Right atrium auricular region (tissue), 2 donors: ENCODE measurements at regions not wholly inside any gene's neighbourhood (a gene's known extent, or its start where the extent isn't known, plus 50 kb on each side); places are given as distances from the start of the nearest gene placed in this dataset.

Experiments
- DNase-seq: peaks from one replicate; pipeline ENCODE4 v3.0.0-alpha.2; 2019; ENCODE audit warnings: low spot score
- H3K27ac ChIP-seq, 2 donors: fragments of 200-600 bp; sonication (generic); 1 replicate in 1 of 2; 2 replicates in 1 of 2; pipeline ENCODE4 v1.5.1; 2016 to 2019
- H3K27me3 ChIP-seq, 2 donors: fragments of 200-600 bp; sonication (generic); one replicate each; pipeline versions ENCODE4 v1.5.1 to v1.6.0; 2017 to 2019
- H3K36me3 ChIP-seq: fragments of 200-600 bp; sonication (generic); one replicate; pipeline ENCODE4 v1.5.1; 2016
- H3K4me1 ChIP-seq, 2 donors: fragments of 200-600 bp; sonication (generic); one replicate each; pipeline versions ENCODE4 v1.5.1 to v1.6.0; 2017 to 2019
- H3K4me3 ChIP-seq, 2 donors: fragments of 200-600 bp; sonication (generic); 1 replicate in 1 of 2; 2 replicates in 1 of 2; pipeline ENCODE4 v1.5.1; 2017 to 2019; ENCODE audit warnings: mild to moderate bottlenecking in 1 of 2, moderate library complexity in 1 of 2
- H3K9me3 ChIP-seq, 2 donors: fragments of 200-600 bp; sonication (generic); one replicate each; pipeline ENCODE4 v1.5.1; 2019
- CTCF ChIP-seq, 2 donors: fragments of 200-600 bp; sonication (generic); IDR thresholded peaks; one replicate each; pipeline ENCODE4 v1.5.1; 2019; ENCODE audit warnings: antibody characterized with exemption in 2 of 2

DNA sequence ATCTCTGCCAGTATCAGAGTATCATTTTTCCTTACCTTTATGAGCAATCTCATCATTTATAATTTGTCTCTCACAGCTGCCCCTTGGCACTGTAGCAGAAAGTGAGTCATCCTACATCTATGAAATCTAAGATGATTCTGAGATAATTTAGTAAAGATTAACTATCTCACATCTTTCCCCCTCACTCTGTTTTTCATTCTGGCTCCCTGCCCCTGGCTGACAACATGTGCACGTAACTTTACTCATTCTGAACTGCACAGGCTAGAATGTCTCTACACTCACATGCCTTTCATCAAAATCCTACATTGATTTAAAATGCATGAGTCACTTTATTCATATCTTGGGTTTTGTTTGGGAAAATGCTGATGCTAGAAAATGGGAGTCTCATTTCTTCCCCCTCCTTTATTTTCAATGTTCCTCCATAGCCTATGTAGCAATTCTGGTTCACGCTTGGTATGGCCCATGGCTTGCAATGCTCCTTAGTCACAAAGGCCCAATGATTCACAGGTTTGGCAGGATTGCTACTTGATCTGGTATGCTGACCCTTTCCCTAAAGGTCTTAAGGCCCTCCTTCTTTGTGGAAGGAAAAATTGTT, 838.5 kb downstream of the TUSC7 start:
- Histone ChIP-seq H3K9me3 (no peaks in the 10 kb centered on the region), H3K27me3 (no peaks in the 10 kb centered on the region), H3K36me3 (no peaks in the 10 kb centered on the region), H3K4me3 (no peak overlapping the region), H3K27ac (no peak overlapping the region), H3K4me1 (no peaks in the 10 kb centered on the region)
- DNase-seq = no peak
- no peak for TF ChIP-seq CTCF (IDR thresholded peaks at IDR 0.05)

DNA sequence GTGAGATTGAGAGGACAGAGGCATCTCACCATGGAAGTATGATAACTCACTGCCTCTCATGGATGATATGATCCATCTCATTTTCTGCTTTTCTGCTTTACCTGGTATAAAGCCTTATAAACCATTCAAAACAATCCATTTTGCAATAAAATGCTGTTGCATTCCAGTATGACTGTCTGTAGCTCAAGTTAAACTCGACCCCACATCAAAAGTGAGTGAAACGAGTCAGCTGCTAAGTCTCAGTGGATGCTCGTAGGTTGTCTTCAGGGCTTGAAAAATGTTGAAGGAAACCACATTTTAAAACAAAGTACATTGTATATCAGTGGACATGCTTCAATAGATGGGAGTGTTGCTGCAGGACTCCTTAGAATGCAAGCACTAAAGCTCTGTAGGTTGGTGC, 839.0 kb downstream of the TUSC7 start:
- no peaks in the 10 kb centered on the region for H3K27me3 ChIP-seq
- no peak for TF ChIP-seq CTCF (IDR thresholded peaks at IDR 0.05)
- H3K9me3 ChIP-seq = no peaks in the 10 kb centered on the region
- no peaks in the 10 kb centered on the region for H3K4me1 ChIP-seq
- H3K27ac ChIP-seq = no peak overlapping the region
- H3K36me3 ChIP-seq = no peaks in the 10 kb centered on the region
- DNase-seq = no peak
- H3K4me3 ChIP-seq = no peak overlapping the region

DNA sequence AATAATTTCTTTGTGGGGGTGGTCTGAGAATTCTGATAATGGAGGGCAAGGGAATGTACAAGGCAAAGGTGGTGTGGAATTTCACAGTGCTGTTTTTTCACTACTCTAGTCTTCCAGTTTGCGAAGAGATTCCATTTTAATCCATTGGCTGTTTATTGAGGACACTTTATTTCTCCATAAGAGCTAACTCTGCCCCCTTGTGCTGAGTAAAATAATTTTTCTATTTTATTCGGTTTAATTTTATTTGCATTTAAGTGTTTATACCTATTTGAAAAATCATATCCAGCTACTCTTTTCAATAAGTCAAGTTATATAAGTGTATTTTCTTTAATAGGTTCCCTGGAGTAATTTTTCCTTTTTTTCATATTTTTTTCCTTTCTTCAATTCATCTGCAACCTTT, 840.1 kb downstream of the TUSC7 start:
- no peaks in the 10 kb centered on the region for H3K27me3 ChIP-seq
- no peak overlapping the region for H3K27ac ChIP-seq

GRCh38 chr3:117550766-117551165, 841.2 kb downstream of the TUSC7 start:
- TF ChIP-seq CTCF (IDR thresholded peaks at IDR 0.05) = no peak
- DNase-seq = no peak
- Histone ChIP-seq H3K27ac (no peak overlapping the region), H3K4me1 (no peaks in the 10 kb centered on the region), H3K36me3 (no peaks in the 10 kb centered on the region), H3K9me3 (no peaks in the 10 kb centered on the region), H3K27me3 (no peaks in the 10 kb centered on the region), H3K4me3 (no peak overlapping the region)

More for the DNA sequence above, 840.1 kb downstream of the TUSC7 start:
- Histone ChIP-seq H3K4me3 (no peak overlapping the region), H3K9me3 (no peaks in the 10 kb centered on the region), H3K36me3 (no peaks in the 10 kb centered on the region), H3K4me1 (no peaks in the 10 kb centered on the region)
- no peak for TF ChIP-seq CTCF (IDR thresholded peaks at IDR 0.05)
- no peak for DNase-seq

DNA sequence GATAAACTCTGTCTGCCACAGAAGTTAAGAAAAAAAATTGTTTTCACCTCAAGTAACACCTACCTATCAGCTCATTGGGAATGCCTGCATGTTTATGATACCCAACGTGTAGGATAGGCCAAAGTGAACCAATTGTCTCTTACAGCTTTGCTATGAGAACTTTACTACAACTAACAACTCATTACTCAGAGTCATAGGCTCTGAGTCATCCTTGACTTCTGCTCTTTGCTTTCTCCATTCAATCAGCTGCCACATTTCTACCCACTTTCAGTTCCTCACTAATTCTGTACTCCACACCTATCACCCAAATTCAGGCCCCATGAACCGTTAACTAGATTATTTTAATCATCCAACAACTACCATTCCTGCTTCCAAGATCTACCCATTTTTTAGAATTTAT, 843.9 kb downstream of the TUSC7 start:
- TF ChIP-seq CTCF (IDR thresholded peaks at IDR 0.05) = no peak

More for the DNA sequence above, 843.9 kb downstream of the TUSC7 start:
- no peak overlapping the region for H3K4me3 ChIP-seq
- DNase-seq = no peak
- H3K27ac ChIP-seq = no peak overlapping the region
- H3K9me3 ChIP-seq = no peaks in the 10 kb centered on the region
- H3K36me3 ChIP-seq = no peaks in the 10 kb centered on the region
- H3K4me1 ChIP-seq = no peaks in the 10 kb centered on the region
- no peaks in the 10 kb centered on the region for H3K27me3 ChIP-seq
